OCI-LY7 (cell line): ENCODE measurements at regions not wholly inside any gene's neighbourhood (a gene's known extent, or its start where the extent isn't known, plus 50 kb on each side); places are given as distances from the start of the nearest gene placed in this dataset.

Experiments used
- BruUV-seq: library from RNA; stranded (reverse); fragments of 400-500 nt; replicated peaks from 2 replicates; lab custom pipeline; 2021; lab: Mats Ljungman, UMichigan
- CTCF ChIA-PET: fragments of 300-600 bp; sonication (Branson Sonifier 250); formaldehyde crosslinking; loops from one replicate; lab custom pipeline; 2022; ENCODE audit warnings: antibody characterized with exemption; ENCODE audit not compliant: unreplicated experiment; lab: Charles Lee
- POLR2A ChIA-PET: fragments of 300-600 bp; sonication (Branson Sonifier 250); formaldehyde crosslinking; loops from one replicate; lab custom pipeline; 2022; ENCODE audit warnings: antibody characterized with exemption; lab: Charles Lee
- DNase-seq: peaks from one replicate; pipeline ENCODE4 v3.0.0-alpha.2; 2015; ENCODE audit warnings: low spot score
- H2AFZ ChIP-seq: fragments of 200-600 bp; sonication (generic), shearing (Covaris generic); 2 replicates; pipeline ENCODE4 v1.6.1; 2014; ENCODE audit warnings: mild to moderate bottlenecking, antibody characterized with exemption, low read length, moderate library complexity
- H3K27ac ChIP-seq: fragments of 200-600 bp; sonication (generic); 2 replicates; pipeline ENCODE4 v1.5.1; 2014; ENCODE audit warnings: mixed run types, low read depth, mild to moderate bottlenecking, moderate library complexity, low read length, inconsistent platforms; ENCODE audit not compliant: poor library complexity, severe bottlenecking
- H3K36me3 ChIP-seq: fragments of 200-600 bp; sonication (generic); 2 replicates; pipeline ENCODE4 v1.6.1; 2014; ENCODE audit warnings: mild to moderate bottlenecking, antibody characterized with exemption, low read length, moderate library complexity, mixed read lengths; ENCODE audit not compliant: insufficient read depth
- H3K4me1 ChIP-seq: fragments of 200-600 bp; sonication (generic); 2 replicates; pipeline ENCODE4 v1.5.1; 2014; ENCODE audit warnings: mild to moderate bottlenecking, low read length; ENCODE audit not compliant: insufficient read depth, poor library complexity, severe bottlenecking
- H3K4me2 ChIP-seq: fragments of 200-600 bp; sonication (generic); 2 replicates; pipeline ENCODE4 v1.6.1; 2014; ENCODE audit warnings: mild to moderate bottlenecking, low read length
- H3K4me3 ChIP-seq: fragments of 200-600 bp; sonication (generic); 2 replicates; pipeline ENCODE4 v1.5.1; 2014; ENCODE audit warnings: mild to moderate bottlenecking, low read depth, low read length; ENCODE audit not compliant: poor library complexity, severe bottlenecking
- H3K79me2 ChIP-seq: fragments of 200-600 bp; sonication (generic); 2 replicates; pipeline ENCODE4 v1.6.1; 2016; ENCODE audit warnings: low read depth, mild to moderate bottlenecking, low read length, moderate library complexity, mixed read lengths; ENCODE audit not compliant: insufficient read depth
- H3K9me2 ChIP-seq: fragments of 200-600 bp; sonication (generic); 2 replicates; pipeline ENCODE4 v1.6.1; 2016; ENCODE audit warnings: mild to moderate bottlenecking, low read length, mixed read lengths; ENCODE audit not compliant: insufficient read depth
- H3K9me3 ChIP-seq: fragments of 200-600 bp; sonication (generic); 2 replicates; pipeline ENCODE4 v1.6.1; 2014; ENCODE audit warnings: mild to moderate bottlenecking, mixed run types, low read length, mixed read lengths
- H4K20me1 ChIP-seq: fragments of 200-600 bp; sonication (generic); 2 replicates; pipeline ENCODE4 v1.6.1; 2014; ENCODE audit warnings: mild to moderate bottlenecking, antibody characterized with exemption, low read length, moderate library complexity, mixed read lengths; ENCODE audit not compliant: insufficient read depth
- CTCF ChIP-seq: fragments of 200-600 bp; sonication (generic); conservative IDR thresholded peaks from 2 replicates; pipeline ENCODE4 v1.5.1; 2014; ENCODE audit warnings: mild to moderate bottlenecking, antibody characterized with exemption, low read length, moderate library complexity, mixed read lengths
- EZH2phosphoT487 ChIP-seq: fragments of 200-600 bp; sonication (generic); IDR thresholded peaks from 2 replicates; pipeline ENCODE4 v1.6.1; 2018; ENCODE audit warnings: low read depth, borderline replicate concordance, mild to moderate bottlenecking, mixed run types, antibody characterized with exemption, low read length, moderate library complexity, mixed read lengths
- intact Hi-C: fragments of 100-400 bp; cut with micrococcal nuclease; formaldehyde crosslinking; loops from one replicate; pipeline ENCODE4 v1.10.0; 2022; ENCODE audit not compliant: unreplicated experiment

GRCh38 chr6:130604841-130605399, 222.3 kb upstream of the SMLR1 start:
- POLR2A ChIA-PET, result interaction anchor here (0.7 kb wide), 1 partner anchor 113 kb away, joined by 3 read pairs; no protein-coding TSS in a partner anchor
- intact Hi-C loops, result no loop called here

GRCh38 chr6:130610303-130610702, 216.9 kb upstream of the SMLR1 start:
- POLR2A ChIA-PET, result no interaction called here
- no peak overlapping the region for H3K4me3 ChIP-seq
- TF ChIP-seq CTCF (no peak), EZH2phosphoT487 (no peak)
- no peak for DNase-seq
- no peak overlapping the region for H2AFZ ChIP-seq
- H3K36me3 ChIP-seq, result no peaks in the 10 kb centered on the region
- no peaks in the 10 kb centered on the region for H3K79me2 ChIP-seq
- intact Hi-C loops, result no loop called here
- no TSS peak for BruUV-seq
- no peak overlapping the region for H3K4me2 ChIP-seq
- CTCF ChIA-PET, result no interaction called here
- H3K9me2 ChIP-seq, result no peaks in the 10 kb centered on the region
- no peaks in the 10 kb centered on the region for H4K20me1 ChIP-seq
- no peak overlapping the region for H3K27ac ChIP-seq
- H3K4me1 ChIP-seq, result no peaks in the 10 kb centered on the region
- no peaks in the 10 kb centered on the region for H3K9me3 ChIP-seq

More at GRCh38 chr6:130604841-130605399, 222.3 kb upstream of the SMLR1 start:
- Histone ChIP-seq H4K20me1 (no peaks in the 10 kb centered on the region), H3K4me3 (no peak overlapping the region), H3K9me2 (no peaks in the 10 kb centered on the region), H2AFZ (no peak overlapping the region), H3K9me3 (no peaks in the 10 kb centered on the region), H3K4me1 (no peaks in the 10 kb centered on the region), H3K36me3 (no peaks in the 10 kb centered on the region), H3K27ac (no peak overlapping the region), H3K4me2 (no peak overlapping the region), H3K79me2 (no peaks in the 10 kb centered on the region)
- TF ChIP-seq EZH2phosphoT487, result no peak
- no peak for TF ChIP-seq CTCF
- no peak for DNase-seq
- CTCF ChIA-PET, result no interaction called here
- no TSS peak for BruUV-seq

- H2AFZ ChIP-seq, result no peak overlapping the region
- no peaks in the 10 kb centered on the region for H3K36me3 ChIP-seq
- H3K9me3 ChIP-seq, result no peaks in the 10 kb centered on the region
- CTCF ChIA-PET, result no interaction called here
- H3K27ac ChIP-seq, result no peak overlapping the region
- H3K4me2 ChIP-seq, result no peak overlapping the region
- H3K9me2 ChIP-seq, result no peaks in the 10 kb centered on the region
- H4K20me1 ChIP-seq, result no peaks in the 10 kb centered on the region
- POLR2A ChIA-PET, result no interaction called here
- no peaks in the 10 kb centered on the region for H3K4me1 ChIP-seq
- no peaks in the 10 kb centered on the region for H3K79me2 ChIP-seq
- DNase-seq, result no peak
- intact Hi-C loops, result no loop called here
- no peak overlapping the region for H3K4me3 ChIP-seq
- no TSS peak for BruUV-seq
- TF ChIP-seq CTCF (no peak), EZH2phosphoT487 (no peak)
Observed at GRCh38 chr6:130611366-130611765, 215.8 kb upstream of the SMLR1 start.
